LNCAP (cell line): ENCODE measurements at regions not wholly inside any gene's neighbourhood (a gene's known extent, or its start where the extent isn't known, plus 50 kb on each side); places are given as distances from the start of the nearest gene placed in this dataset.

Experiments
- TF ChIP-seq, protein P1 (sequence below): fragments of 450-650 bp; IDR thresholded peaks from 2 replicates; pipeline ENCODE4 v1.5.1; 2017; ENCODE audit warnings: mild to moderate bottlenecking

DNA sequence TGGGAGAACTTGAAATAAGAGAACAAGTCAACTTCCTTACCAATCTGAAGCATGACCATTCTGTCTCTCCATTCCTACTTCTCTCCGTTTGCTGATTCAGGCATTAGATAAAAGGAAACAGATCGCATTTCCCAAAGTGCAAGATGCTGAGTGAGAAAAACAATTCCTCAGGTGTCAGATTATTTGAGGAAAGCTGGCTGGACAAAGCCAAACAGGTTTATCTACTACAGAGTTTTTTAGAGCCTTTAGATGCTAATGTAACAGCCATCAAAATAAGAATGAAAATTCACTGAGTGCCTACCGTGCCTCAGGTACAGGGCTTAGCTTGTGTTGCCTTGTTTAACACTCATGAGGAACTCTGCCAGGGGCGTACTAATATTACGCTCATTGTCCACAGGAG lies 135.9 kb upstream of the MBL2 start:
- TF ChIP-seq, protein P1, sequence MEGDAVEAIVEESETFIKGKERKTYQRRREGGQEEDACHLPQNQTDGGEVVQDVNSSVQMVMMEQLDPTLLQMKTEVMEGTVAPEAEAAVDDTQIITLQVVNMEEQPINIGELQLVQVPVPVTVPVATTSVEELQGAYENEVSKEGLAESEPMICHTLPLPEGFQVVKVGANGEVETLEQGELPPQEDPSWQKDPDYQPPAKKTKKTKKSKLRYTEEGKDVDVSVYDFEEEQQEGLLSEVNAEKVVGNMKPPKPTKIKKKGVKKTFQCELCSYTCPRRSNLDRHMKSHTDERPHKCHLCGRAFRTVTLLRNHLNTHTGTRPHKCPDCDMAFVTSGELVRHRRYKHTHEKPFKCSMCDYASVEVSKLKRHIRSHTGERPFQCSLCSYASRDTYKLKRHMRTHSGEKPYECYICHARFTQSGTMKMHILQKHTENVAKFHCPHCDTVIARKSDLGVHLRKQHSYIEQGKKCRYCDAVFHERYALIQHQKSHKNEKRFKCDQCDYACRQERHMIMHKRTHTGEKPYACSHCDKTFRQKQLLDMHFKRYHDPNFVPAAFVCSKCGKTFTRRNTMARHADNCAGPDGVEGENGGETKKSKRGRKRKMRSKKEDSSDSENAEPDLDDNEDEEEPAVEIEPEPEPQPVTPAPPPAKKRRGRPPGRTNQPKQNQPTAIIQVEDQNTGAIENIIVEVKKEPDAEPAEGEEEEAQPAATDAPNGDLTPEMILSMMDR = no peak

DNA sequence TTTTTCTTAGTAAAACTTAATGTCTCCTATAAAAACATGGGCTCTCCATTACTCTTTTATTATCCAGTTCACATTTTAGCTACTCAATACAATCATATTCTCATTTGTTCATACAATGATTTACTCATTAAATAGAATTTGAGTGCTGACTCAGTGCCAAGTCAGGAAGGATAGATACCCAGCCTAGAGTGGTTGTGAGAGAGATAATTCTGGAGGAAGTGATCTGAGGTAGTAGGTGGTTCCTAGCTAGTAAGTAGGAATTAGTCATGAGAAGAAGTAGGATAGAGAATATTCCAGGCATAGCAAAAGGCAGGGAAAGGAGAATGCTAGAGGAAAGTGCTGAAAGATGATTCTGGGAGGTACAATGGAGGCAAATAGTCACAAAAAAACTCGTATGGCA lies 133.5 kb upstream of the MBL2 start:
- TF ChIP-seq, protein P1 = no peak

DNA sequence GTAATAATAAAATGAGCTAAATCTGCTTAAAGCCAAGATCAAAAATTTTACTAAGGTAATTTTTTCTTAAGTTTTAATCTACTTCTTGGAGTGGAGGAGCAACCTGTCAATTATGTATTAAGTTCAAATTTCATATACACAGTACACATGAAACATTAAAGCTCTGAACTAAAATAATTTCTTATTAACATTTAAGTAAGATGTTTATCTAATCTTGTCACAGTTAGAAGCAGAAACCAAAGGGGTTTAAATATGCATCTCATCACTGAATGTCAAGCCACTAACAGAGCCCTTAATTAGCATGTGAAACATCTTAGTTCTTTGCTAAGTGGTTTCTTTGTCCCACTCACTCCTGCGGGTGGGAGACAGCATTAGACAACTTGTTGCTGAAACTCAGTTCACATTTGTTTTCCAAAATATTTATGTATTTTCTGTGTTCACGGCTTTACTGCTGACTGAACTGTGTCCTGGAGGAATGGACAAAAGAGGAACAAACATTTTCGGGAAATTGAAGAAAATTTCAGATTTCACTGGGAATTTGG lies 130.9 kb upstream of the MBL2 start:
- TF ChIP-seq, protein P1 = no peak

DNA sequence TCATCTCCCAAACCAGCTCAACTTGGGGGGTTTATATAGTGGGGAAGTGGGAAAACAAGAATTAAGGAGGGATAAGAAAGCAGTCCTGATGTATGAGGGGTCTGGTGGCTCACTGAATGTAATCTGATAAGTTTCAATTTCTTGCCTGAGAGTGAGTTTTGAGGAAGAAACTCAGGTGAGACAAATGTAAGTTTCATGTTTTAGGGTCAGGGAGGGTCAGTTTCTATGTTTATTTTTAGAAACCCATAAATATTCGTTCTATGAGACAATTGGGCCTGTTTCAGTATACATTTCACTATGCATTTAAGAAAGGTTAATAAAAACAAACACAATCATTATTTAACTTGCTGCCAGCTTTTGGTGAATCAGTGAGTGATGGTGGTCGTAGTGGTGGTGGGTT lies 128.0 kb upstream of the MBL2 start:
- TF ChIP-seq, protein P1 = no peak

DNA sequence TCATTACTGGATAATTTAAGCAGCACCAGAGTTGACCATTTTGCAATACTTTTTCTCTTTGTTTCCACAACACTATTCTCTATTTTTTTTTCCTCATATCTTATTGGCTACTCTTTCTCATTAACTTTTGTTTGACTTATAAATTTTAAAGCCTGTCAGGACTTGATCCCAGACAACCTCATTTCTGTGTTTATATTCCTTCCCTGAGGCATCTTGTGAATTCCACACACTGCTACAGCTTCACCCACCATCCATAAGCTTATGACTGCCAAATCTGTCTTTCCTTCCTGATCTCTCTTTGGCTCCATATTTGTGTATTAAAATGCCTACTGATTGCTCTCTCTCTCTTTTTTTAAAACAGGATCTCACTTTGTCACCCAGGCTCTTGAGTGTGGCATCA lies 124.6 kb upstream of the MBL2 start:
- TF ChIP-seq, protein P1 = no peak

DNA sequence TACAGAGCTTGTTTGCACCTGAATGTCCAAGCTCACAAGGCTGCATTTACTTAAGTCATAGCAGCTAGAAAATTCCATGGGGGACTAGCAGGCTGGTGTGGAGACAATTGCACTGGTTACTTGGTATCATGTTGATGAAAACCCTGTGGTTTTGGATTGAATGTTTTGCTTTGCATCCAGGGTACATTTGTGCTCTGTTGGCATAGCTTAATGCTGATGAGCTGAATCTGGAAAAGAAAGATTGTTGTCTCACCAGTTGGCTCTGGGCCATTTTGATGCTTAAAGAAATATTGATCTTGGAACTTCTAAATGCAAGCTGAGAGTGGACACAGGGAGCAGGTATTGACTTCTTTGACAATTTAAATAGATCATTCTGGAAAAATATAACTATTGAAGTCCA lies 122.5 kb upstream of the MBL2 start:
- TF ChIP-seq, protein P1 = no peak

DNA sequence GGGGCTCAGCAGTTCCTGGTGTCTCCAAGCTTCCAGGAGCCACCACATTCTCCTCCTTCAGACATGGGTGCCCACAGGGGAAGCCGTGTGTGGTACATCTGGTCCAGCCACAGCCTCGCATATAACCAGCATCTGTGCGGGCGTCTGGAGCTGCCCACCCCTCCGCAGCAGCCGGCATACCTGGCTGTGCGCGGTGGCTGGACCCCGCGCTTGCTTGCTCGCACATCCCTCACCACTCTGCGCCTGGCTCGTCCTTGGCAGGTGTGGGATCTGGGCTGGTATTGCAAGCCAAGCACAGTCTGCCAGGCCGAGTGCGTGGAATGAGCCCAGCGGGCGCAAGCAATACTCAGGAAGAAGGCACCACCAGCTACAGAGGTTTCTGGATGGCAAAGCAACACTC lies 117.7 kb upstream of the MBL2 start:
- TF ChIP-seq, protein P1 = no peak

DNA sequence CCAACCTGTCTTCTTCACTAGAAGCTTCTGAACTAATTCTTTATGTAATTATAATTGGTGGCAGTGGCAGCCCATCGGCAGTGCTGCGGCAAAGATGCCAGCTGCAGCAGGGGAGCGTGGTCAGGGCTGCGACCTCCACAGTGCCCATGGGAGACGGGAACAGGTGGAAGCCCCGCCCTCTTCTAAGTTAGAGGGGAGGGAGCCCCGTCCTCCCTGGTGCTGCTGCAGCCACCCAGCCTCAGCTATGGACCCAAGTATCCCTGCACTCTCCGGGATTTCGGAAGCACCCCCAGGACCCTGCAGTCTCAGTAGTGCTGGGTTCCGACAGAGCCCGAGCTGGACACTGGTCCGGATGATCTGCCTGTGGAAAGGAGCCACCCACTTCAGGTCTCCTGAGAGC lies 117.0 kb upstream of the MBL2 start:
- TF ChIP-seq, protein P1 = no peak
